Adrenal gland (tissue), 9 donors: ENCODE measurements at regions not wholly inside any gene's neighbourhood (a gene's known extent, or its start where the extent isn't known, plus 50 kb on each side); places are given as distances from the start of the nearest gene placed in this dataset.

ENCODE experiments used
- DNase-seq, 7 donors: peaks; one replicate each; pipeline ENCODE4 v3.0.0-alpha.2; 2019 to 2020
- H3K27ac ChIP-seq, 5 donors: fragments of 200-600 bp; sonication (generic) in 4 of 5; 1 replicate in 3 of 5; 2 replicates in 2 of 5; pipeline versions ENCODE4 v1.5.1 to v1.8.0; 2016 to 2020; ENCODE audit warnings: mild to moderate bottlenecking in 1 of 5
- H3K27me3 ChIP-seq: fragments of 200-600 bp; 2 replicates; pipeline ENCODE4 v1.8.0; 2021
- H3K36me3 ChIP-seq, 2 donors: fragments of 200-600 bp; replicated peaks in 1 of 2; 1 replicate in 1 of 2; 2 replicates in 1 of 2; pipeline versions ENCODE4 v1.5.1 to v1.8.0; 2018 to 2022
- H3K4me1 ChIP-seq, 2 donors: fragments of 200-600 bp; replicated peaks in 1 of 2; 1 replicate in 1 of 2; 2 replicates in 1 of 2; pipeline versions ENCODE4 v1.5.1 to v1.8.0; 2018 to 2021
- H3K4me3 ChIP-seq, 4 donors: fragments of 200-600 bp; sonication (generic) in 3 of 4; one replicate each; pipeline ENCODE4 v1.5.1; 2016 to 2018
- H3K9me3 ChIP-seq, 3 donors: fragments of 200-600 bp; sonication (generic) in 1 of 3; replicated peaks in 1 of 3; 1 replicate in 2 of 3; 2 replicates in 1 of 3; pipeline versions ENCODE4 v1.5.1 to v1.8.0; 2016 to 2021
- CTCF ChIP-seq, 6 experiments: fragments of 450-650 bp in 4 of 6; fragments of 200-600 bp in 2 of 6; sonication (generic) in 1 of 6; IDR thresholded peaks; 1 replicate in 5 of 6; 2 replicates in 1 of 6; pipeline versions ENCODE4 v1.5.1 to v1.8.0; 2016 to 2021; ENCODE audit warnings: antibody characterized with exemption in 6 of 6, mild to moderate bottlenecking in 2 of 6, moderate library complexity in 1 of 6
- POLR2A ChIP-seq, 2 donors: fragments of 450-650 bp; IDR thresholded peaks; one replicate each; pipeline ENCODE4 v1.6.1; 2017; ENCODE audit warnings: antibody characterized with exemption in 2 of 2, mild to moderate bottlenecking in 2 of 2, moderate library complexity in 1 of 2
- WGBS, 4 donors: extraction: QIAGEN DNeasy Blood & Tissue Kit in 2 of 4; methylation state at CpG; one replicate each; pipeline versions ENCODE4 v1.1.5 to v1.1.7; 2013 to 2017; 5-methylcytosine and 5-hydroxymethylcytosine counted together
- intact Hi-C, 2 donors: fragments of 100-400 bp; cut with DNase I; formaldehyde crosslinking; loops; one replicate each; pipeline versions ENCODE4 v1.14.1 to v1.15.0; 2022 to 2023
- donor health status: healthy with polysubstance abuse.
- donor health status: Bipolar disorder and iron deficiency.
- donor health status: DM: yes; HTN: yes; CAD: no.
- donor health status: DM: no; HTN: no; CAD: no.
- donor health status: DM: no; HTN: no; CAD: no.

- no peaks in the 10 kb centered on the region for H3K9me3 ChIP-seq
- H3K36me3 ChIP-seq = no peaks in the 10 kb centered on the region
- no peaks in the 10 kb centered on the region for H3K4me1 ChIP-seq
- no peak for DNase-seq
- intact Hi-C loops = no loop called here
- no peak overlapping the region for H3K4me3 ChIP-seq
- H3K27ac ChIP-seq = no peak overlapping the region
- WGBS, 4 donors = 68 to 83% (median 79%) methylated on average over 9 to 10 of the region's 10 CpGs
- no peaks in the 10 kb centered on the region for H3K27me3 ChIP-seq
- TF ChIP-seq CTCF (IDR thresholded peaks at IDR 0.05) (no peak), POLR2A (IDR thresholded peaks at IDR 0.05) (no peak)
These were observed 1055.5 kb upstream of the KLHL29 start for GRCh38 chr2:22329211-22330154.

DNA sequence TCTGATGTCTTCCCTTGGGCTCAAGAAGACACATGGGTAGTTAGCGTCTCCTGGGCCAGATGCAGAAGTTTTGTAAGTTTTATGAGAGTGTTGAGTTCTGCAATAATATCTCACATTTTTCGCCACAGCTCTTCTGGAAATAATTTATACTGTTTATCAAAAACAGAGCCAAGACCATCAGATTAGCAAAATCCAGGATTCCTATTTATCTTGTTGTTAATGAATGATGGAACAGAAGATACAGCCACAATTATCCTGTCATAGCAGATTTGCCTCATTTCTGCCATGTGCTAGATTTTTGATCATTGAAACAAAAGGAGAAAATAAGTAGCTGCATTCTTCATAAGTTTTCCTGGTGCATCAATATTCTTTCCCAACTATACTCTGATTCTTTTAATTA lies 1048.6 kb upstream of the KLHL29 start:
- no peak for TF ChIP-seq POLR2A (IDR thresholded peaks at IDR 0.05)
- TF ChIP-seq CTCF (IDR thresholded peaks at IDR 0.05) = no peak
- H3K36me3 ChIP-seq = no peaks in the 10 kb centered on the region
- H3K27me3 ChIP-seq = no peaks in the 10 kb centered on the region
- DNase-seq = no peak
- WGBS, 4 donors = 76 to 83% (median 79%) methylated on average over 2 of the region's 2 CpGs
- H3K27ac ChIP-seq = no peak overlapping the region
- intact Hi-C loops = no loop called here
- H3K4me1 ChIP-seq = no peaks in the 10 kb centered on the region
- H3K4me3 ChIP-seq = no peak overlapping the region
- H3K9me3 ChIP-seq = no peaks in the 10 kb centered on the region

DNA sequence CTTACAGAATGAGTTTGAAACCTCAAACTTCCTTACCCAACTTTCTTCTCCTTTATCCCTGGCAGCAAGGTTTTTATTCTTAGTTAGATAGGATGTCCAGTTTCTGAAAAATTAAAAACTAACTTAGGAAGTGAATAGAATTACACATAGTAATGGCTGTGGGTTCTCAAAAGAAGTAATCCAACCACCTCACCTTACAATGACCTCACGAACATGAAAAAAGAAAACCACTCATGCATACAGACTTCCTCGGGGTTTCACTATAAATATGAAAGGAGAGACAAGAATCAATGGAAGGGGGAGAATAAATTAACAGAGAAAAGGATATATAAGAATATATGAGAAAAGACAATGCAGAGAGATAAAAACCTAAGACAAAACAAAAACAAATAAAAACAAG lies 1044.3 kb upstream of the KLHL29 start:
- no peak for DNase-seq
- Histone ChIP-seq H3K27me3 (no peaks in the 10 kb centered on the region), H3K4me3 (no peak overlapping the region), H3K36me3 (no peaks in the 10 kb centered on the region), H3K4me1 (no peaks in the 10 kb centered on the region), H3K9me3 (no peaks in the 10 kb centered on the region), H3K27ac (no peak overlapping the region)
- 79 to 89% (median 84%) methylated on average over 2 of the region's 2 CpGs for WGBS, 4 donors
- intact Hi-C loops = no loop called here
- no peak for TF ChIP-seq POLR2A (IDR thresholded peaks at IDR 0.05)
- no peak for TF ChIP-seq CTCF (IDR thresholded peaks at IDR 0.05)

DNA sequence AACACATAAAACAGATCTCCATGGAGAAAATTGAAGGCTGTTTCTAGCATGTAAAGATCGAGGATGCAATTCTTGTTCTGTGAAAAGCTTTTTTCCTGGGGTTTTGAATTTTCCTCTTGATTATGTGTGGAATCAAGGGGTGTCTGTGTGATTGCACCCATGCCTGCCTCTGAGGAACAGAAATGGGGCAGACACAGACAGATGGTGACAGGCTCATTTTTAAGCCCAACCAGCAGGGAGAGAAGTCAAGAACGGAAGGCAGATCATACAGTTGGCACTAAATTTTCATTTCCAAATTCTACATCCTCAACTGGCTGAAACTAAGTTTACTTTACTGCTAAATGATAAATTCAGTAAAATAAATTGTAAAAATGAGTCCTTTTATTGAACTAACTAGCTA lies 1037.7 kb upstream of the KLHL29 start:
- Histone ChIP-seq H3K4me3 (no peak overlapping the region), H3K9me3 (no peaks in the 10 kb centered on the region), H3K27me3 (no peaks in the 10 kb centered on the region), H3K4me1 (no peaks in the 10 kb centered on the region), H3K27ac (no peak overlapping the region), H3K36me3 (no peaks in the 10 kb centered on the region)
- no peak for DNase-seq
- TF ChIP-seq POLR2A (IDR thresholded peaks at IDR 0.05) (no peak), CTCF (IDR thresholded peaks at IDR 0.05) (no peak)
- intact Hi-C loops = no loop called here
- WGBS, 4 donors = 71 to 77% (median 75%) methylated on average over 2 of the region's 2 CpGs
